HepG2 (cell line): ENCODE measurements at regions not wholly inside any gene's neighbourhood (a gene's known extent, or its start where the extent isn't known, plus 50 kb on each side); places are given as distances from the start of the nearest gene placed in this dataset.

ENCODE experiments used
- ATAC-seq: fragments of 200-7000 bp; cut with Tn5 transposase; 3 replicates; pipeline ENCODE4 v1.9.1; 2020; ENCODE audit warnings: mild to moderate bottlenecking, moderate library complexity
- BruUV-seq: library from RNA; stranded (reverse); fragments of 400-500 nt; replicated peaks from 2 replicates; lab custom pipeline; 2021; lab: Mats Ljungman, UMichigan
- CTCF ChIA-PET: fragments of 300-600 bp; formaldehyde crosslinking; extraction: SDS; loops from one replicate; lab custom pipeline; 2021; ENCODE audit warnings: low total read pairs, inconsistent platforms, low intra/inter-chr PET ratio; lab: Yijun Ruan, JAX
- POLR2A ChIA-PET: fragments of 350-600 bp; sonication (Branson Sonifier 250); formaldehyde crosslinking; loops from one replicate; lab custom pipeline; 2020; ENCODE audit warnings: antibody characterized with exemption, inconsistent platforms; lab: Yijun Ruan, JAX
- DNase-seq: peaks from one replicate; pipeline ENCODE4 v3.0.0-alpha.2; 2015; ENCODE audit warnings: low spot score
- FAIRE-seq: peaks from 3 replicates; lab custom pipeline; 2011; peaks lifted over from hg19 to GRCh38; lab: Jason Lieb, UNC
- H2AFZ ChIP-seq: one replicate; pipeline ENCODE4 v1.6.1; 2011; ENCODE audit warnings: low read length, inconsistent platforms
- H3K27ac ChIP-seq: fragments of 300-600 bp; 3 replicates; pipeline ENCODE4 v1.8.0; 2011; ENCODE audit warnings: mixed run types, mild to moderate bottlenecking, mixed read lengths, low read length, inconsistent platforms; ENCODE audit not compliant: insufficient read depth; ENCODE audit errors: extremely low read length
- H3K27me3 ChIP-seq, 2 experiments: fragments of 200-600 bp in 1 of 2; 2 replicates in 1 of 2; 3 replicates in 1 of 2; pipeline versions ENCODE4 v1.6.0 to v1.8.0; 2011; ENCODE audit warnings: low read length in 2 of 2, mild to moderate bottlenecking in 2 of 2, moderate library complexity in 2 of 2, inconsistent platforms in 1 of 2; ENCODE audit not compliant: insufficient read depth in 2 of 2, control insufficient read depth in 1 of 2
- H3K36me3 ChIP-seq, 2 experiments: fragments of 200-600 bp in 1 of 2; replicated peaks in 1 of 2; 2 replicates in 1 of 2; 3 replicates in 1 of 2; pipeline versions ENCODE4 v1.5.1 to v1.8.0; 2011; ENCODE audit warnings: low read length in 2 of 2, inconsistent platforms in 1 of 2; ENCODE audit not compliant: insufficient read depth in 2 of 2, control insufficient read depth in 1 of 2
- H3K4me1 ChIP-seq: 2 replicates; pipeline ENCODE4 v1.5.1; 2012; ENCODE audit warnings: low read length, inconsistent platforms; ENCODE audit not compliant: insufficient read depth
- H3K4me2 ChIP-seq: 2 replicates; pipeline ENCODE4 v1.6.0; 2011; ENCODE audit warnings: low read depth, low read length, inconsistent platforms
- H3K4me3 ChIP-seq, 3 experiments: fragments of 200-600 bp in 1 of 3; sonication (generic), shearing (Covaris generic) in 1 of 3; replicated peaks in 1 of 3; 2 replicates each; pipeline ENCODE4 v1.5.1; 2011 to 2016; ENCODE audit warnings: low read length in 3 of 3, inconsistent platforms in 2 of 3, low read depth in 2 of 3, mild to moderate bottlenecking in 2 of 3, control low read depth in 1 of 3, mixed read lengths in 1 of 3; ENCODE audit not compliant: insufficient read depth in 1 of 3
- H3K79me2 ChIP-seq: one replicate; pipeline ENCODE4 v1.6.1; 2011; ENCODE audit warnings: low read length, inconsistent platforms; ENCODE audit not compliant: insufficient read depth
- H3K9ac ChIP-seq: 2 replicates; pipeline ENCODE4 v1.6.0; 2011; ENCODE audit warnings: mild to moderate bottlenecking, low read depth, low read length, inconsistent platforms; ENCODE audit not compliant: insufficient read depth
- H3K9me3 ChIP-seq: 2 replicates; pipeline ENCODE4 v1.5.1; 2012; ENCODE audit warnings: mild to moderate bottlenecking, low read length
- H4K20me1 ChIP-seq: 2 replicates; pipeline ENCODE4 v1.6.0; 2011; ENCODE audit warnings: inconsistent platforms, mild to moderate bottlenecking, low read length, moderate library complexity; ENCODE audit not compliant: insufficient read depth
- ELF4 ChIP-seq: sonication (generic); formaldehyde crosslinking; IDR thresholded peaks from 2 replicates; pipeline ENCODE4 v1.5.0; 2020; ENCODE audit warnings: missing genetic modification reagents, mild to moderate bottlenecking, moderate library complexity, borderline replicate concordance
- JDP2 ChIP-seq: sonication (generic); formaldehyde crosslinking; IDR thresholded peaks from 2 replicates; pipeline ENCODE4 v1.8.1; 2022; ENCODE audit warnings: missing genetic modification reagents, borderline replicate concordance
- KMT2A ChIP-seq: sonication (generic); formaldehyde crosslinking; IDR thresholded peaks from 2 replicates; pipeline ENCODE4 v1.4.0; 2020; ENCODE audit warnings: missing genetic modification reagents
- RBM39 ChIP-seq: fragments of 200-400 bp; formaldehyde crosslinking; IDR thresholded peaks from one replicate; pipeline ENCODE4 v1.6.1; 2018; ENCODE audit warnings: antibody characterized with exemption, mild to moderate bottlenecking, low read depth, low read length; ENCODE audit not compliant: poor library complexity, severe bottlenecking
- ZBTB42 ChIP-seq: sonication (generic); formaldehyde crosslinking; IDR thresholded peaks from 2 replicates; pipeline ENCODE4 v1.5.0; 2020; ENCODE audit warnings: mild to moderate bottlenecking, missing genetic modification reagents
- ZFP36L1 ChIP-seq: sonication (generic); formaldehyde crosslinking; IDR thresholded peaks from 2 replicates; pipeline ENCODE4 v1.8.0; 2022; ENCODE audit warnings: mild to moderate bottlenecking, missing genetic modification reagents, moderate library complexity
- ZNF430 ChIP-seq: sonication (generic); formaldehyde crosslinking; IDR thresholded peaks from 2 replicates; pipeline ENCODE4 v1.9.0; 2021; ENCODE audit warnings: mild to moderate bottlenecking, missing genetic modification reagents
- ZNF672 ChIP-seq: sonication (generic); formaldehyde crosslinking; IDR thresholded peaks from 2 replicates; pipeline ENCODE4 v1.8.1; 2022; ENCODE audit warnings: missing genetic modification reagents
- ZNF749 ChIP-seq: sonication (generic); formaldehyde crosslinking; IDR thresholded peaks from 2 replicates; pipeline ENCODE4 v1.8.0; 2022; ENCODE audit warnings: mild to moderate bottlenecking, missing genetic modification reagents, moderate library complexity, borderline replicate concordance
- WGBS: methylation state at CpG from one replicate; pipeline ENCODE4 v1.1.6; 2017; ENCODE audit warnings: low lambda C conversion rate; 5-methylcytosine and 5-hydroxymethylcytosine counted together
- in situ Hi-C: cut with HindIII; loops from 2 replicates; pipeline ENCODE4 v1.10.0; 2017; ENCODE audit warnings: low pct_unique_long_range_greater_than_20kb; ENCODE audit not compliant: extremely low pct_ligation_motif_present
- intact Hi-C: fragments of 100-400 bp; cut with micrococcal nuclease; formaldehyde crosslinking; loops from one replicate; pipeline ENCODE4 v1.10.0; 2022; ENCODE audit not compliant: unreplicated experiment
- TF ChIP-seq, protein P1 (sequence below): sonication (generic); formaldehyde crosslinking; conservative IDR thresholded peaks from 2 replicates; pipeline ENCODE4 v1.8.0; 2022; ENCODE audit warnings: mild to moderate bottlenecking, moderate library complexity, missing genetic modification reagents
- TF ChIP-seq, protein P2 (sequence below), 2 experiments: fragments of 450-650 bp in 1 of 2; sonication (generic) in 1 of 2; formaldehyde crosslinking in 1 of 2; IDR thresholded peaks; 2 replicates each; pipeline versions ENCODE4 v1.6.1 to v1.8.0; 2016 to 2022; ENCODE audit warnings: antibody characterized with exemption in 1 of 2, mild to moderate bottlenecking in 1 of 2, missing genetic modification reagents in 1 of 2

DNA sequence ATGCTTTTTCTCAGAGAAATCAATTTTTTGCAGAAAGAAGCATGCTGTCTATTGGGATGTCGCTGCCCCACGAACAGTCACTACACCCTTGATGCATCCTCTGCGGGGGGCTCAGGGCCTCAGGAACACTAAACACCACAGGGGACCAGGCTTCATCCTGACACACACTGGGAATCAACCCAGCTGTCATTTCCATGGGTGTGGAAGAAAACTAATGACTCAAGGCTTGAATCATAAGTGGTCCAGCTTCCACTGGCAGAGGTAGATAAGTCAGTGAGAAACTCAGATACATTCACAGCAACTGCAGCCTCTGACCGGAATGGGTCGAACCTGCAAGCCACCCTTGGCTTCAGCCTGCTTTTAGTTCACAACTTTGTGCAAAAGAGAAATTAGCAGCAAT lies 81.3 kb upstream of the SPTLC3 start (continued):
- TF ChIP-seq JDP2: no peak

DNA sequence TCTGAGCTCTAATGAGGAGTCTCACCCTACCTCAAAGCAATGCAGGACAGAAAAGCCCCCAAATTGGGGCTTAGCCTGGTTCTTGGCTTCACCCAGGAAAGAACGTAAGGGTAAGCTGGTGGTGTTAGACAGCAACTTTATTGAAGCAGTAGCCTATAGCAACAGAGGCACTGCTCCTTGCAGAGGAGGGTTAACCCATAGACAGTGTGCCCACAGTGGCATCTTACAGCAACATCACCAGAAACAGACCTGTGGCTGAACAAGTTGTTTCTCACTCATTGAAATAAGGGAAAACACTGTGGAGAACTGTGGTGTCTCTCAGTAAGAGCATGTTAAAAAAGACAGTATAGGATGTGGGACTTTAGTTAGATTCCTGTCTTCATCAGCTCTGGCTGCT lies 80.4 kb upstream of the SPTLC3 start:
- Histone ChIP-seq H3K4me2 (peak overlapping the region; percentile 58), H3K9me3 (no peaks in the 10 kb centered on the region)
- intact Hi-C loops: loop anchor here (5.0 kb wide), 1 partner anchor 859 kb away; the partner anchor contains the start of gene NDUFAF5

More for the DNA sequence above, 80.4 kb upstream of the SPTLC3 start:
- FAIRE-seq (no peak), DNase-seq (no peak), ATAC-seq (peak; percentile 24)
- in situ Hi-C loops: loop anchor here (5.0 to 25.0 kb wide), 3 partner anchors 39 to 856 kb away; partner anchors contain the start of genes ESF1 and NDUFAF5
- no peak overlapping the region for H2AFZ ChIP-seq
- ChIA-PET POLR2A (no interaction called here), CTCF (interaction anchor here (7.3 kb wide), 1 partner anchor 37 kb away, joined by 127 read pairs; no protein-coding TSS in a partner anchor)
- H3K27ac ChIP-seq: peak overlapping the region; percentile 14
- peaks cover 60% of the 10 kb centered on the region for H3K4me1 ChIP-seq
- H3K36me3 ChIP-seq: no peaks in the 10 kb centered on the region
- WGBS: 82% methylated on average over 1 of the region's 1 CpG
- TF ChIP-seq, protein P1, sequence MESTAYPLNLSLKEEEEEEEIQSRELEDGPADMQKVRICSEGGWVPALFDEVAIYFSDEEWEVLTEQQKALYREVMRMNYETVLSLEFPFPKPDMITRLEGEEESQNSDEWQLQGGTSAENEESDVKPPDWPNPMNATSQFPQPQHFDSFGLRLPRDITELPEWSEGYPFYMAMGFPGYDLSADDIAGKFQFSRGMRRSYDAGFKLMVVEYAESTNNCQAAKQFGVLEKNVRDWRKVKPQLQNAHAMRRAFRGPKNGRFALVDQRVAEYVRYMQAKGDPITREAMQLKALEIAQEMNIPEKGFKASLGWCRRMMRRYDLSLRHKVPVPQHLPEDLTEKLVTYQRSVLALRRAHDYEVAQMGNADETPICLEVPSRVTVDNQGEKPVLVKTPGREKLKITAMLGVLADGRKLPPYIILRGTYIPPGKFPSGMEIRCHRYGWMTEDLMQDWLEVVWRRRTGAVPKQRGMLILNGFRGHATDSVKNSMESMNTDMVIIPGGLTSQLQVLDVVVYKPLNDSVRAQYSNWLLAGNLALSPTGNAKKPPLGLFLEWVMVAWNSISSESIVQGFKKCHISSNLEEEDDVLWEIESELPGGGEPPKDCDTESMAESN (CRISPR knock-in tag): 0 out of 2 replicates have a peak, but pooled peaks have one; percentile 9
- TF ChIP-seq ZNF430 (0 out of 2 replicates have a peak, but pooled peaks have one; percentile 11), ZNF672 (CRISPR knock-in tag) (no peak), RBM39 (no peak), ZBTB42 (CRISPR knock-in tag) (0 out of 2 replicates have a peak, but pooled peaks have one; percentile 11), KMT2A (CRISPR knock-in tag) (0 out of 2 replicates have a peak, but pooled peaks have one; percentile 4), ZFP36L1 (CRISPR knock-in tag) (0 out of 2 replicates have a peak, but pooled peaks have one; percentile 14), ZNF749 (CRISPR knock-in tag) (no peak), ELF4 (CRISPR knock-in tag) (0 out of 2 replicates have a peak, but pooled peaks have one; percentile 9)
- TF ChIP-seq, protein P2, sequence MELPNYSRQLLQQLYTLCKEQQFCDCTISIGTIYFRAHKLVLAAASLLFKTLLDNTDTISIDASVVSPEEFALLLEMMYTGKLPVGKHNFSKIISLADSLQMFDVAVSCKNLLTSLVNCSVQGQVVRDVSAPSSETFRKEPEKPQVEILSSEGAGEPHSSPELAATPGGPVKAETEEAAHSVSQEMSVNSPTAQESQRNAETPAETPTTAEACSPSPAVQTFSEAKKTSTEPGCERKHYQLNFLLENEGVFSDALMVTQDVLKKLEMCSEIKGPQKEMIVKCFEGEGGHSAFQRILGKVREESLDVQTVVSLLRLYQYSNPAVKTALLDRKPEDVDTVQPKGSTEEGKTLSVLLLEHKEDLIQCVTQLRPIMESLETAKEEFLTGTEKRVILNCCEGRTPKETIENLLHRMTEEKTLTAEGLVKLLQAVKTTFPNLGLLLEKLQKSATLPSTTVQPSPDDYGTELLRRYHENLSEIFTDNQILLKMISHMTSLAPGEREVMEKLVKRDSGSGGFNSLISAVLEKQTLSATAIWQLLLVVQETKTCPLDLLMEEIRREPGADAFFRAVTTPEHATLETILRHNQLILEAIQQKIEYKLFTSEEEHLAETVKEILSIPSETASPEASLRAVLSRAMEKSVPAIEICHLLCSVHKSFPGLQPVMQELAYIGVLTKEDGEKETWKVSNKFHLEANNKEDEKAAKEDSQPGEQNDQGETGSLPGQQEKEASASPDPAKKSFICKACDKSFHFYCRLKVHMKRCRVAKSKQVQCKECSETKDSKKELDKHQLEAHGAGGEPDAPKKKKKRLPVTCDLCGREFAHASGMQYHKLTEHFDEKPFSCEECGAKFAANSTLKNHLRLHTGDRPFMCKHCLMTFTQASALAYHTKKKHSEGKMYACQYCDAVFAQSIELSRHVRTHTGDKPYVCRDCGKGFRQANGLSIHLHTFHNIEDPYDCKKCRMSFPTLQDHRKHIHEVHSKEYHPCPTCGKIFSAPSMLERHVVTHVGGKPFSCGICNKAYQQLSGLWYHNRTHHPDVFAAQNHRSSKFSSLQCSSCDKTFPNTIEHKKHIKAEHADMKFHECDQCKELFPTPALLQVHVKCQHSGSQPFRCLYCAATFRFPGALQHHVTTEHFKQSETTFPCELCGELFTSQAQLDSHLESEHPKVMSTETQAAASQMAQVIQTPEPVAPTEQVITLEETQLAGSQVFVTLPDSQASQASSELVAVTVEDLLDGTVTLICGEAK (IDR thresholded peaks at IDR 0.05): no peak
- TF ChIP-seq, protein P2 (CRISPR knock-in tag; IDR thresholded peaks at IDR 0.05): peak; percentile 45; the same call in 1 of the 2 replicates
- no peak overlapping the region for H3K4me3 ChIP-seq
- no peaks in the 10 kb centered on the region for H3K27me3 ChIP-seq
- no peaks in the 10 kb centered on the region for H3K79me2 ChIP-seq
- H4K20me1 ChIP-seq: no peaks in the 10 kb centered on the region
- no peak overlapping the region for H3K9ac ChIP-seq
- no TSS peak for BruUV-seq
